ENCODE measurements at regions not wholly inside any gene's neighbourhood (a gene's known extent, or its start where the extent isn't known, plus 50 kb on each side); places are given as distances from the start of the nearest gene placed in this dataset.
"Not testable (repeated sequence)": the region's sequence is repeated elsewhere in the genome, so short reads cannot be mapped to it uniquely, and the experiment has no call there.

DNA sequence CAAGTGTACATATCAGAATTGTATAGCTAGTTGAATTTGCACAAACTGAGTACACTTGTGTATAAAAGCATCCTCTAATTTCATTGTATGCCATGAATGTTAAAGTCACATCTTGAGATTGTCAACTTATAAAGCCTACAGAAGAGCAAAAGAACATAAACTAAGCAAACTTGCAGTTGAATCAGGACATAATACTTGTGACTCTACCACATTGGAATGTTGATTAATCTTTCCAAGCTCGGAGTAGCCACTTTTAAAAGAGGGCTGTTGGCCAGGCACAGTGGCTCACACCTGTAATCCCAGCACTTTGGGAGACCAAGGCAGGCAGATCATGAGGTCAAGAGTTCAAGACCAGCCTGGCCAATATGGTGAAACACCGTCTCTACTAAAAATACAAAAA lies 1220.8 kb upstream of the B3GALT2 start:
- FAIRE-seq = not testable (repeated sequence)
- DNase-seq (ENCODE audit: insufficient read length, low spot score) = peak; percentile 28

DNA sequence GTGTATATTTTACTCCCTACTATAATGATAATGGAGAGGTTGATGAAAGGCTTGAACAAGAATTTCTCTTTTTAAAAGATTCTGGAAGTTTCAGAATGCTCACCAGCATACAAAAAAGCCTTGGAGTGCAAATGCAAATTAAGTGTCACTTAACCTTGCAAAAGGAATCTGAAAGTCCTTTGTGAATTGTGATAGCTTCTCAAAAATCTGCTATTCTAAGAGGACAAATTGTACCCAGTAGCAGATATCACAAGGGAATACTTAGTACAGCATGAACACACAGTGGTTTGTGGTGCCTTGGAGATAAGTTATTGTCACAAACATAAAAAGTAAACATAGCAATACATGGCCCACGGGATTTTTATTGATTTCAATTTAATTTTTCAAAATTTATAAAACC lies 1208.3 kb upstream of the B3GALT2 start:
- FAIRE-seq (no peak), DNase-seq (ENCODE audit: insufficient read length, low spot score) (no peak)

DNA sequence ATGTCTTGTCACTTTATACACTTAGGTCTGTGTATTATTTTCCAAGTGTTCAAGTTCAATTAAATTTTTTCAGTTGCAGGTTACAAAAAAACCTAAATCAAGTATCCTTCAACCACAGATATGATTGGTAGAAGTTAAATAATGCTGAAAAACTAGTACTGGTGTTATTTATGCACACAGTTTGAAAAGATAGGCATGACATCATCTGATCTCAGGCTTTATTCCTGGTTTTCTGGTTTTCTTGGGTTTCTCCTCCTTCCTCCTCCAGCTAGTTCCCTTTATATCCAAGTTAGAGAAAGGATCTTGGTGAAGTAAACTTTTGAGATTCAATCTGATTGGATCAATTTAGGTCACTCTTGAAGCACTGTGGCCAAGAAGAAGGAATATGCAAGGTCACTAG lies 1201.1 kb upstream of the B3GALT2 start:
- FAIRE-seq (no peak), DNase-seq (ENCODE audit: insufficient read length, low spot score) (no peak)

DNA sequence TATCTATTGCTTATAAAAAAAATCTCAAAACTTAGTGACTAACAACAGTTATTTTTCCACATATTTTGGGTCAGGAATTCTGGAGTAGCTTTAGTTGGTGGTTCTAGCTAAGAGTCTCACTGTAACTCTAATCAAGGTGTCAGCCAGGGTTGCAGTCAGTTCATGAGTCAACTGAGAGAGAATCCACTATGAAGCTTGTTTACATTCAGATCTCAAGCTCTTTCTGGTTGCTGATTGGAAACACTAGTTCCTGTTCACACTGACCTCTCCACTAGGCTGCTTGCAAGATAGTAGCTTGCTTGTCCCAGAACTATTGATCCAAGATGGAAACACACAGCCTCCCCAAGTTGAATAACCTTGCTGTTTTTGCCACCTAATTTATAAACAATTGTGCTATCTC lies 1192.1 kb upstream of the B3GALT2 start:
- DNase-seq (ENCODE audit: insufficient read length, low spot score) (no peak), FAIRE-seq (no peak)

DNA sequence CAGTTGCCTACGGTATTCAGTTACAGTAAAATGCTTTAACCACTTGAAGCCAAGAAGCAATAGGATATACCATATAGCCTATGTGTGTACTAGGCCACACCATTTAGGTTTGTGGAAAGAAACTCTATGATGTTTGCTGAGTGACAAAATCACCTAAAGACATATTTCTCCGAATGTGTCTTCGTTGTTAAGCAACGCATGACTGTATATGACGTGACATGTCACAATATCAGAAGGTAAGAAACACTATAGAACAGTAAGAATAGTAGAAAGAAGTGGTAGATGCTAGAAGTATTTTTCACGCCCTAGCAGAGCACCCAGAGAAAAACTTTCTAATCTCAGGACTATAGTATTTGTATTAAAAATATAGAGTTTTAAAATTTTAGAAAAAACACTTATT lies 1188.2 kb upstream of the B3GALT2 start:
- DNase-seq (ENCODE audit: insufficient read length, low spot score) (no peak), FAIRE-seq (no peak)

DNA sequence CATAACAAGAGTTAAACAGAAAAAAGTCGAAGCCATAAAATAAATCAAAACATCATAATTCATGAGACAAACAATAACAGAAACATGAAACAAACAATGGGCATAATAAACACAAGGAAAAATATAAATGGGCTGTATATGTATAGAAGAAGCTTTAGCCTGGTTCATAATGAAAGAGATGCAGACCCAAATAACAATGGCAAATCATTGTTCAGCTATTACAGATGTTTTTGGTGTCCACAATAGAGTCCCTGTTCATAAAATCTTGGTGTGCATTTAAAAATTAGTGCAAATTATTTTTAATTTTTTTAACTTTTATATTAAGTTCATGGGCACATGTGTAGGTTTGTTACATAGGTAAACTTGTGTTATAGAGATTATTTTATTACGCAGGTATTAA lies 1185.9 kb upstream of the B3GALT2 start:
- FAIRE-seq = no peak

DNA sequence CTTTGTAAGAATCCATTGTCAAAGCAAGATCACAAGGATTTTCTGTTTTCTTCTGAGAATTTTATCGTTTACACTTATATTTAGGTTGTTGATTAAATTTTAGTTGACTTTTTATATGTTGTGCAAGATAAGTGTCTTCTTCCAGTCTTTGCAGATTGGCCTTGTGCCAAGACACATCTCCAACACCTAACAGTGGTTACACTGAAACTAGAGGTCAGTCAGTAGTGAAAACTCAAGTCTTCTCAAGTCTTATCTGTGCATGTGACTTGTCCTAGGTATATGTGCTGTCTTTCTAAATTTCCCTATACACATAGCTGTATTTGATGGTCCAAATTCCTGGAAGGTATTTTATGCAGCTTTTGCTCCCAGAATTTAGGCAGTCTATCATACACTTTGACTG lies 1183.2 kb upstream of the B3GALT2 start:
- DNase-seq (ENCODE audit: insufficient read length, low spot score) (no peak), FAIRE-seq (no peak)

More for the DNA sequence above, 1185.9 kb upstream of the B3GALT2 start:
- no peak for DNase-seq (ENCODE audit: insufficient read length, low spot score)

DNA sequence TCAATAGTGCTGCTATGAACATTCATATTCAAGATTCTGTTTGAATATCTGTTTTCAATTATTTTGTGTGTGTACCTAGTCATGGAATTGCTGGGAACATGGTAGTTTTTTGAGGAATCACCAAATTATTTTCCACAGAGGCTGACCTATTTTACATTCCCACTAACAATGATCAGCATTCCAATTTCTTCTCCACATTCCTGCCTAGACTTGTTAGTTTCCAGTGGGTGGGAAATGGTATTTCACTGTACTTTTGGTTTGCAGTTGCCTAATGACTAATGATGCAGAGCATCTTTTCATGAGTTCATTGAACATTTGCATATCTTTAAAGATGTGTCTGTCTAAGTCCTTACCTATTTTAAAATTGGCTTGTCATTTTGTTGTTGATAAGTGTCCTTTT lies 1182.6 kb upstream of the B3GALT2 start:
- FAIRE-seq = no peak
- no peak for DNase-seq (ENCODE audit: insufficient read length, low spot score)

DNA sequence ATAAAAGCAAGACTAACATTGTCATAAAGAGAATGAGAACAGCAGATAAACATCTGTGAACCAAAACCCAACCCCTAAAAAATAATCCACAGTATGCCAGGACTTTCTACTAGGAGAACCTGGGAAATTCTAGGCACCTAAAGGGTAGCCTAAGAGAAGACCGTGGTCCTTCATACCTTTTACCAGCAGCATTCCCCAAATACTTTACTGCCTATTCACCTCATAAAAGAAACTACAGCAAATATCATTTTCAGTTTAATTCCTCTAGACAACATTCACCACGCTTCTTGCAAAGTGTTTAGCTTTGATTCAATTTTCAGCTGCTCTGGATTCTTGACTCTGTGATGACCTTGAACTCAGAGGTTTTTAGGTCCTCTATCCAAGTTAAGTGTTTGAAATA lies 1180.7 kb upstream of the B3GALT2 start:
- no peak for FAIRE-seq
- no peak for DNase-seq (ENCODE audit: insufficient read length, low spot score)

DNA sequence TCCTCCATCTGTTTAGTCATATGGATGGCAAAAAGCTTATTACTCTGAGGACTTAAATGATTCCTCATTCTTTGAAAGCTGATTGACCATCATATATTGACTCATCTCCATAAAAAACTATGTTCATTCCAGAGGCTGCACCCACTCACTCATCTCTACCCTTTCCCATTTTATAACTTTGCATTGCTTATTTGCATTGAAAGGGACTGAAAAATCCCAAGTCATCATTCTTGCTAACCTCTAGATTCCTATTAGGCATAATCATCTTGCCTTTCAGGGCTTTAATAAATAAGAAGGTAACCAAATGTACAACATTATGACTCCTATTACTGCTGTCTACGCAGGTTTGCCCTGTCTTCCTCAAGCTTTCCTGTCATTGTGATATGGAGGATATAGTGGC lies 1180.3 kb upstream of the B3GALT2 start:
- FAIRE-seq = no peak
- no peak for DNase-seq (ENCODE audit: insufficient read length, low spot score)

DNA sequence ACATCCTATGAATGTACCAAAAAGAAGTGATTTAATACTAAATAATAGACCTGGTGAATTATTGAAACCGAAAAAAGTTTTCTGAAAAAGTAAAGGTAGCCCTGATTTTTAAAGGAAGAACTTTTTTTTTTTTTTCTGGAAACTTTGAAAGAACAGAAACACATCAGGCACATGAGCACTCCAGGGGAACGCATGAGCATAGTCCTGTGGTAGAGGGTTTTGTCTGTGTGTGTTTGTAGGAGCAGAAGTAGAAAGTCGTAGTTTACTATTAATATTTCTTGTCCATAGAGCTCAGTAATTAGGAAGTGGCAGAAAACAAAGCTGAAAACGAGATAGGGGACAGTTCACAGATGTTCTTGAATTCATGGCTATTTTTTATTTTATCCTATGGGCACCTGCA lies 1175.9 kb upstream of the B3GALT2 start:
- no peak for DNase-seq (ENCODE audit: insufficient read length, low spot score)
- FAIRE-seq = no peak

DNA sequence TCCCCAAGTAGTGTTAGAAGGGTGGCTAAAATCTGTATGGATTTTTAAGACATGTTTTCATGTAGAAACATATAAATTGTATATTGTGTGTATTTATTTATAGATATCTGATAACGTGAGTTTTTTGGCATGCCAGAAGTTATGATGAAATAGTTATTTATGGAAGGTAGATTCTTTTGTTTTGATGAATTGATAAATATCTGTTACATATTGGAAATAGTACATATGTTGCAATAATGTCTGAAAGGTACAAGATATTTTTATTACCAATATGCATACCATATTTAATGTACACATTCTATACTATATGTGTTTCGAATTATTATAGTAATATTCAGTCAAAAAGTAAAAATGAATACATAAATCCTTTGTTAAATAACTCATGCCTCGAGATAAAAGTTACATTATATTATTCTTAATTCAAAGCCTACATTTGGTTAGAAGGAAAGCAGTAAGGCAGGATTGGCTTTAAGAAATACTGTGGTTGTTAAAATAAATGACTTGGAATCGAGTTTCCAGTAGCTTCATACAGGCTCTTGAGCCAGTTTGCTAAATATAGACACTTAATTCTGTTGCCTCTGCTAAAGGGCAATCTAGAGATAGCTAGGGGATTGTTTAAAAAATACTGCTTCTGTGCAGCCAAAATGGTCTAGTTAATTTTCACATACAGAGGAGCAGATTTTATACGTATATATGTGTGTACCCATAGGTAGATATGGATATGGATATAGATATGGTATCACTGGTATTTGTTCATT lies 1175.1 kb upstream of the B3GALT2 start:
- FAIRE-seq (no peak), DNase-seq (ENCODE audit: insufficient read length, low spot score) (no peak)

DNA sequence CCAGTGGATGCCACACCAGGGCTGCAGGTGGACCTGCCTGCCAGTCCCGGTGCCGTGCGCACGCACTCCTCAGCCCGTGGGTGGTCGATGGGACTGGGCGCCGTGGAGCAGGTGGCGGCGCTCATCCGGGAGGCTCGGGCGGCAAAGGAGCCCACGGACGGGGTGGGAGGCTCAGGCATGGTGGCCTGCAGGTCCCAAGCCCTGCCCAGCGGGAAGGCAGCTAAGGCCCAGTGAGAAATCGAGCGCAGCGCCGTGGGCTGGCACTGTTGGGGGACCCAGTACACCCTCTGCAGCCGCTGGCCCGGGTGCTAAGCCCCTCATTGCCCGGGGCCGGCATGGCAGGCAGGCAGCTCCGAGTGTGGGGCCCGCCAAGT lies 1171.8 kb upstream of the B3GALT2 start:
- DNase-seq (ENCODE audit: insufficient read length, low spot score) (no peak), FAIRE-seq (no peak)

DNA sequence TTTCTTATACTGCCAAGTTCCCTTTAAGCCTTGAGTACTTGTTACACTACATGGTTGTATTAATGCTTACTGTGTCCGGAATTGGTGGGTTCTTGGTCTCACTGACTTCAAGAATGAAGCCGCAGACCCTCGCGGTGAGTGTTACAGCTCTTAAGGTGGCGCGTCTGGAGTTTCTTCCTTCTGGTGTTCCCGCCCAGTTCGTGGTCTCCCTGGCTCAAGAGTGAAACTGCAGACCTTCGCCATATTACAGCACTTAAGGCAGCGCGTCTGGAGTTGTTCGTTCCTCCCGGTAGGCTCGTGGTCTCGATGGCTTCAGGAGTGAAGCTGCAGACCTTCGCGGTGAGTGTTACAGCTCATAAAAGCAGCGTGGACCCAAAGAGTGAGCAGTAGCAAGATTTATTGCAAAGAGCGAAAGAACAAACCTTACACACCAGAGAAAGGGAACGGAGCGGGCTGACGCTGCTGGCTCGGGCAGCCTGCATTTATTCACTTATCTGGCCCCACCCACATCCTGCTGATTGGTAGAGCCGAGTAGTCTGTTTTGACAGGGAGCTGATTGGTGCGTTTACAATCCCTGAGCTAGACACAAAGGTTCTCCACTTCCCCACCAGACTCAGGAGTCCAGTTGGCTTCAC lies 1171.3 kb upstream of the B3GALT2 start:
- not testable (repeated sequence) for DNase-seq (ENCODE audit: insufficient read length, low spot score); FAIRE-seq

DNA sequence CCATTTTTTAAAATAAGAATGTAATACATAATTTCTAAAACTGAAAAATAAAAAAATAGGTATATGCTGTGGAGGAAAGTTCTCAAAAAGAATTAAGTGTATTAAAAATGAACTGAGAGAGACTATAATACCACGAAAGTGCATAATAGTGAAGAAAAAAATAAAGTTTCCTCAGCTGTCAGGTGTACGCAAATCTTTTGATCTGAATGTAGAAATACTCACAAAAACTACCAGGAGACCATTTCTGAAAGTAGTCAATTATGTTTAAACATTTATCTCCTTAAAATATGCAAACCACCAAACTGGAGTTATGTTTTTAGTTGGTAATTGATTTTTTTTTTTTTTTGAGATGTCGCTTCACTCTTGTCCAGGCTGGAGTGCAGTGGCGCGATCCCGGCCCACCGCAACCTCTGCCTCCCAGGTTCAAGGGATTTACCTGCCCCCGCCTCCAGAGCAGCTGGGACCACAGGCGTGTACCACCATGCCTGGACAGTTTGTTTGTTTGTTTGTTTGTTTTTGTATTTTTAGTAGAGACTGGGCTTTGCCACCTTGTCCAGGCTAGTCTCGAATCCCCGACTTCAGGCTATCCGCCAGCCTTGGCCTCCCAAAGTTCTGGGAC lies 1169.2 kb upstream of the B3GALT2 start:
- no peak for DNase-seq (ENCODE audit: insufficient read length, low spot score)
- no peak for FAIRE-seq

DNA sequence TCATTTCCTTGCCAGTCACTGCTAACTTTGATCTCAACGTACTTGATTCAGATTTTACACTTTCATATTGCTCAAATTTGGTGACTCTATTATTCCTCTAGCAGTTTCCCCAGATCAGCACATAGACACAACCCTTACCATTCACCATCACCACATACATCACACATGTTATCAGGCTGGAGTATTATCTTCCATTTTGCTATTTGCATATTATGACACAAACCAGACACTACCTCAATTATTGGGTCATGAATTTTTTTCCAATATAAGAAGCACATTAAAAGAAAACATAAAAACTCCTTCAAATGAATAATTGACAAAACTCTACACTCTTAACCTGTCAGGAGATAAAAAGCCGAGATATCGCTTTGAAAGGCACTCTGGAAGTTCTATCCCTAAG lies 1166.7 kb upstream of the B3GALT2 start:
- FAIRE-seq (no peak), DNase-seq (ENCODE audit: insufficient read length, low spot score) (no peak)

DNA sequence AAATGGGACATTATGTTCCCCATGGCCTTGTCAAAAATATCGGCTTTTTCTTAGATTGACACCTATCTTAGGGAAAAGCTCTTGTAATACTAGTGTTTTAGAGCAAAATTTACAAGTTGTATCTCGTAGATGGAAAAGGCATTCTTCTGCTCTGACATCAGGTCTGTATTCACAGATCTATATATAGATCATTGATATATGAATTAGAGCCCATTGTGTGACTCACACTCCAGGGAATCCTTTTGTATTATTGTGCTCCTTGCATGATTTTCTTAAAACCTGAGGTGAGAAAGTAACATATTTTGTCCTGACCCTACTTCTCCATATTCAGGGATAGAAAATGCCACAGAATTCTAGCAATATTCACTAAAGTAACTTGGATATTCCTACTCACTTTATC lies 1160.8 kb upstream of the B3GALT2 start:
- FAIRE-seq (no peak), DNase-seq (ENCODE audit: insufficient read length, low spot score) (no peak)

DNA sequence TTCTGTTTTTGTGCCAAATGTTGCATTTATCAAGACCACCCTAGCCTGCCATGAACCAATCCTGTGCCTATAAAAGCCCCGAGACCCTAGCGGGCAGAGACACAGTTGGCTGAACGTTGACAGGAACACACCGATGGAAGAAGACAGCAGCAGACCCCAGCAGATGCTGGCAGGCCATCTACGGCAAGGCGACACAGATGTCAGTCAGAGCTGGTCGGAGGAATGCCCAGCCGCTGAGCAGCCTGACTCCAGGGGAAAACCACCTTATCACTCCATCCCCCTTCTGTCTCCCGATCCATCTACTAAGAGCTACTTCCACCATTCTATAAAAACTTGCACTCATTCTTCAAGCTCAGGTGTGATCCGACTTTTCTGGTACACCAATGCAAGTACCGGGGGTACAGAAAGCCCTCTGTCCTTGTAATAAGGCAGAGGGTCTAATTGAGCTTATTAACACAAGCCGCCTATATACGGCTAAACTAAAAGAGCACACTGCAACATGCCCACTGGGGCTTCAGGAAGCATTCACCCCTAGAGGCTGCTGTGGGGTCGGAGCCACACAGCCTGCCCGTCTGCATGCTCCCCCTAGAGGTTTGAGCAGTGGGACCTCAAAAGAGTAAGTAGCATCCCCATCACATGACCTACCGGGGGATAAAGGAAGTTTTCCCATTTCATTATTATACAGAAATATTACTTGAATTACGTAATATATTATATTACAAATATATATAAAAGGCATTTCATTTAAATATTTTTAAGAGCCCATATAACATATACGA lies 1156.3 kb upstream of the B3GALT2 start:
- DNase-seq (ENCODE audit: insufficient read length, low spot score) (no peak), FAIRE-seq (no peak)

DNA sequence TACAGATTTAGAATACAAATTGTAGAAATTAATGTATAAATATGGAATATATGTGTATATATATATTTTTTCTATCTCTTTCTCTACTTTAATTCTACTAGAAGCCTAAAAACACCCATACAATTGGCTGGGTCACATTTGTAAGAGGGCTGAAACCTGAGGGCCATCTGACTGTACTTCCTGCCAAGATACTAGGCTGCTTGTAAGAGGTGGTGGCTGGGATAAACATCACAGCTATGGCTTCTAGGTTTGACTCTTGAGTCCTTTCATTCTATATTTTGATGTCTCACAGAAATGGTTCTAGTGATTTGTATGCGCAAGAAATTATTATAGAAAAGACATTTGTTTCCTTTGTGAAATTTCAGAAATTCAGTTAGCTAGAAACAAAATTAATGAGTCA lies 1155.2 kb upstream of the B3GALT2 start:
- FAIRE-seq = no peak
- no peak for DNase-seq (ENCODE audit: insufficient read length, low spot score)

DNA sequence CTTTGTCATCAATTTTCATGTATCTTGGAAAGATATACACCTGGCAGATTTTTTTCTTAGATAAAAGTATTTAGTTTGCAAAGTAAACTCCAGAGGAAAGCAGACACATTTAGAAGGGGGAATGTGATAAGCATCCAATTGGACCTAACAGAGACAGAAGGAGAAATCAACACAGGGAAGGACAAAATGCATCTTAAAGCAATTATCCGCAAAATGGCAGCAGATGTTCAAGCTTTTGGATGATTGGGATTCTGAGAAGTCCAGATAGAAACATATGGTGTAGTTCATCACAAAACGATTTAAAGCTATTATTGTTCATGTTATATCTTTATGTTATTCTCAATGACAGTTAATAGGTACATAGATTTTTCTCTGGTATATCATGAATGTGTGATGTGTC lies 1153.1 kb upstream of the B3GALT2 start:
- DNase-seq (ENCODE audit: insufficient read length, low spot score) = no peak
- FAIRE-seq = no peak

DNA sequence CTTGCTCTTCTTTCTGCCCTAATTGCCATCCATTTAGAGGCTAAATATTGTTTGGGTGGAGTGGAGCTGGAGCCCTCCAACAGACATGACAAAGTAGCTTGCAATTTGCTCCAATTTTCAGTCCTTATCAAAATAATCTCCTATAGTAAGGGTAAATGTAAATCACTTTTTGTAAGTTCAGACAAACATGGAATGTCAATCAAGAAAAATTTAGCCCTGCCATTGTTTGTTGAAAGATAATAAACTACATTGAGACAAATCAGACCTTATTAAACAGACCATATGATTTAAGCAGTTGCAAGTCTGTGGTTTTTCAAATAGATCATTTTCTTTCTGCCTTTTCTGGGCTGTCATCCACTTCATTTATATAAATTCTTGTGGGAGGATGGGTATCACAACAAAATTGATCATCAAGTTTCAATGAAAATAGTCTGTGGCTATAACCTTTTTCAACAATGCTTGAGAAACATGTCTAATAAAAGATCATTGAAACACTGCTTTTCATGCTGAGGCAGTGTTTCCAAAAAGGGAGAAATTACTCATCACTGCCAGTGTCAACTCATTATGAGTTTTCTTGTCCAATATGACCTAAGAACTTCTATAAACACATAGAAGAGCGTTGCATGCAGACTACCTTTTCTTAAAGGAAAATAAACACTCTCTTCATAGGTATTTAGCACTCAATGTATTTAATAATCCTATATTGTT lies 1152.0 kb upstream of the B3GALT2 start:
- FAIRE-seq (no peak), DNase-seq (ENCODE audit: insufficient read length, low spot score) (no peak)

Measured in HTR-8/SVneo (cell line).